GM23248 (cell line): ENCODE measurements at regions not wholly inside any gene's neighbourhood (a gene's known extent, or its start where the extent isn't known, plus 50 kb on each side); places are given as distances from the start of the nearest gene placed in this dataset.

Experiments used
- DNase-seq: peaks from one replicate; pipeline ENCODE4 v3.0.0-alpha.2; 2015
- H2AFZ ChIP-seq: fragments of 200-600 bp; sonication (generic); 2 replicates; pipeline ENCODE4 v1.6.1; 2016; ENCODE audit warnings: antibody characterized with exemption
- H3F3A ChIP-seq: fragments of 200-600 bp; sonication (generic); 2 replicates; pipeline ENCODE4 v1.6.1; 2016; ENCODE audit warnings: mild to moderate bottlenecking, antibody characterized with exemption, mixed run types; ENCODE audit not compliant: insufficient read depth
- H3K27ac ChIP-seq: fragments of 200-600 bp; sonication (generic); 2 replicates; pipeline ENCODE4 v1.5.1; 2016; ENCODE audit warnings: mild to moderate bottlenecking
- H3K27me3 ChIP-seq: fragments of 200-600 bp; sonication (generic); replicated peaks from 2 replicates; pipeline ENCODE4 v1.6.1; 2016; ENCODE audit warnings: mild to moderate bottlenecking; ENCODE audit not compliant: insufficient read depth
- H3K36me3 ChIP-seq: fragments of 200-600 bp; sonication (generic); 2 replicates; pipeline ENCODE4 v1.6.1; 2016; ENCODE audit warnings: low read depth, mild to moderate bottlenecking
- H3K4me1 ChIP-seq: fragments of 200-600 bp; sonication (generic); 2 replicates; pipeline ENCODE4 v1.6.1; 2016; ENCODE audit warnings: mild to moderate bottlenecking; ENCODE audit not compliant: insufficient read depth
- H3K4me2 ChIP-seq: fragments of 200-600 bp; sonication (generic); one replicate; pipeline ENCODE4 v1.6.1; 2016; ENCODE audit warnings: mild to moderate bottlenecking; ENCODE audit not compliant: unreplicated experiment
- H3K4me3 ChIP-seq: fragments of 200-600 bp; sonication (generic); 2 replicates; pipeline ENCODE4 v1.5.1; 2016; ENCODE audit warnings: mild to moderate bottlenecking
- H3K79me2 ChIP-seq: fragments of 200-600 bp; sonication (generic); 2 replicates; pipeline ENCODE4 v1.6.1; 2016; ENCODE audit warnings: mild to moderate bottlenecking; ENCODE audit not compliant: insufficient read depth
- H3K9ac ChIP-seq: fragments of 200-600 bp; sonication (generic); 2 replicates; pipeline ENCODE4 v1.6.1; 2016; ENCODE audit warnings: mild to moderate bottlenecking
- H3K9me2 ChIP-seq: fragments of 200-600 bp; sonication (generic); 2 replicates; pipeline ENCODE4 v1.6.1; 2016; ENCODE audit warnings: mixed run types, mild to moderate bottlenecking, moderate library complexity; ENCODE audit not compliant: insufficient read depth
- H3K9me3 ChIP-seq: fragments of 200-600 bp; sonication (generic); one replicate; pipeline ENCODE4 v1.6.1; 2017; ENCODE audit warnings: low read depth
- H4K20me1 ChIP-seq: fragments of 200-600 bp; sonication (generic); 2 replicates; pipeline ENCODE4 v1.6.0; 2016; ENCODE audit not compliant: insufficient read depth
- EZH2 ChIP-seq: fragments of 200-600 bp; sonication (generic); IDR thresholded peaks from 2 replicates; pipeline ENCODE4 v1.6.1; 2018; ENCODE audit warnings: antibody characterized with exemption, mild to moderate bottlenecking; ENCODE audit not compliant: insufficient read depth, poor library complexity, severe bottlenecking
- EZH2phosphoT487 ChIP-seq: fragments of 200-600 bp; sonication (generic); IDR thresholded peaks from 2 replicates; pipeline ENCODE4 v1.6.1; 2018; ENCODE audit warnings: antibody characterized with exemption, moderate library complexity, mild to moderate bottlenecking, low read depth; ENCODE audit not compliant: insufficient read depth
- WGBS, 2 experiments: methylation state at CpG; one replicate each; pipeline ENCODE4 v1.1.6; 2015 to 2017; ENCODE audit warnings: low lambda C conversion rate in 2 of 2, low coverage in 1 of 2; ENCODE audit errors: missing lambda C conversion rate in 2 of 2; 5-methylcytosine and 5-hydroxymethylcytosine counted together
- in situ Hi-C: fragments of 300-500 bp; cut with MboI; formaldehyde crosslinking; loops from 2 replicates; pipeline ENCODE4 v1.15.0; 2020

GRCh38 chr3:63762934-63763550, 56.1 kb upstream of the C3orf49 start:
- H3K4me2 ChIP-seq = peak overlapping the region; percentile 82
- no peaks in the 10 kb centered on the region for H4K20me1 ChIP-seq
- H2AFZ ChIP-seq = peak overlapping the region; percentile 55
- H3K9me2 ChIP-seq = no peaks in the 10 kb centered on the region
- H3K4me3 ChIP-seq = peak overlapping the region; percentile 60
- peaks cover 29% of the 10 kb centered on the region for H3K4me1 ChIP-seq
- WGBS, 2 experiments = 1 to 4% methylated on average over 5 of the region's 5 CpGs
- peak overlapping the region; percentile 39 for H3K27ac ChIP-seq
- no peaks in the 10 kb centered on the region for H3K79me2 ChIP-seq
- H3K27me3 ChIP-seq = no peaks in the 10 kb centered on the region
- no peaks in the 10 kb centered on the region for H3K36me3 ChIP-seq
- peak overlapping the region; percentile 45; the same call in 1 of the 2 replicates for H3K9ac ChIP-seq
- no peak for TF ChIP-seq EZH2
- no peak for TF ChIP-seq EZH2phosphoT487
- peaks cover 30% of the 10 kb centered on the region for H3F3A ChIP-seq
- H3K9me3 ChIP-seq = no peaks in the 10 kb centered on the region
- DNase-seq = peak; percentile 71
- in situ Hi-C loops = no loop called here

- 60 to 66% methylated on average over 7 of the region's 7 CpGs for WGBS, 2 experiments
- in situ Hi-C loops = no loop called here
- peak; percentile 4 for DNase-seq
Measured at GRCh38 chr3:63764511-63764910, 54.6 kb upstream of the C3orf49 start.

GRCh38 chr3:63766261-63766660, 52.8 kb upstream of the C3orf49 start:
- no peaks in the 10 kb centered on the region for H3K79me2 ChIP-seq
- no peak for DNase-seq
- peaks cover 23% of the 10 kb centered on the region for H3F3A ChIP-seq
- WGBS, 2 experiments = 94 to 95% methylated on average over 5 of the region's 5 CpGs
- no peaks in the 10 kb centered on the region for H3K9me2 ChIP-seq
- no peak overlapping the region for H3K27ac ChIP-seq
- H3K4me2 ChIP-seq = no peak overlapping the region
- no peaks in the 10 kb centered on the region for H3K36me3 ChIP-seq
- H3K9ac ChIP-seq = no peak overlapping the region
- peaks cover 26% of the 10 kb centered on the region for H3K4me1 ChIP-seq
- no peaks in the 10 kb centered on the region for H3K27me3 ChIP-seq
- no peak overlapping the region for H2AFZ ChIP-seq
- H3K4me3 ChIP-seq = no peak overlapping the region
- H3K9me3 ChIP-seq = no peaks in the 10 kb centered on the region
- in situ Hi-C loops = no loop called here
- TF ChIP-seq EZH2phosphoT487 (no peak), EZH2 (no peak)
- H4K20me1 ChIP-seq = no peaks in the 10 kb centered on the region

More at GRCh38 chr3:63764511-63764910, 54.6 kb upstream of the C3orf49 start:
- peaks cover 30% of the 10 kb centered on the region for H3F3A ChIP-seq
- TF ChIP-seq EZH2phosphoT487 = no peak
- no peak for TF ChIP-seq EZH2
- H3K4me3 ChIP-seq = no peak overlapping the region
- no peaks in the 10 kb centered on the region for H3K27me3 ChIP-seq
- no peaks in the 10 kb centered on the region for H3K36me3 ChIP-seq
- H2AFZ ChIP-seq = no peak overlapping the region
- no peak overlapping the region for H3K4me2 ChIP-seq
- no peaks in the 10 kb centered on the region for H3K9me3 ChIP-seq
- H3K4me1 ChIP-seq = peaks cover 29% of the 10 kb centered on the region
- H3K9me2 ChIP-seq = no peaks in the 10 kb centered on the region
- H3K9ac ChIP-seq = no peak overlapping the region
- H3K79me2 ChIP-seq = no peaks in the 10 kb centered on the region
- no peak overlapping the region for H3K27ac ChIP-seq
- no peaks in the 10 kb centered on the region for H4K20me1 ChIP-seq

GRCh38 chr3:63768386-63768785, 50.7 kb upstream of the C3orf49 start:
- Histone ChIP-seq H2AFZ (no peak overlapping the region), H3K79me2 (no peaks in the 10 kb centered on the region), H3K9me2 (no peaks in the 10 kb centered on the region), H4K20me1 (no peaks in the 10 kb centered on the region), H3K9ac (no peak overlapping the region), H3K4me1 (peaks cover 5% of the 10 kb centered on the region), H3F3A (peaks cover 2% of the 10 kb centered on the region; the same call in 1 of the 2 replicates), H3K9me3 (no peaks in the 10 kb centered on the region), H3K4me2 (no peak overlapping the region), H3K27ac (no peak overlapping the region), H3K4me3 (no peak overlapping the region), H3K36me3 (no peaks in the 10 kb centered on the region), H3K27me3 (no peaks in the 10 kb centered on the region)
- WGBS, 2 experiments = 86 to 92% methylated on average over 3 of the region's 3 CpGs
- TF ChIP-seq EZH2phosphoT487 = no peak
- no peak for TF ChIP-seq EZH2
- no peak for DNase-seq
- in situ Hi-C loops = no loop called here
